Activated naive CD8-positive, alpha-beta T cell treated with anti-CD3 and anti-CD28 coated beads, Interleukin-2, amount 10 ng/mL, durations not matched to agents 7 days and 5 days (primary cell): ENCODE measurements at regions not wholly inside any gene's neighbourhood (a gene's known extent, or its start where the extent isn't known, plus 50 kb on each side); places are given as distances from the start of the nearest gene placed in this dataset.

Experiments
- ATAC-seq: fragments of 150-1000 bp; cut with Tn5 transposase; one replicate; pipeline ENCODE4 v1.10.0; 2021; ENCODE audit warnings: low read depth, moderate library complexity
- POLR2A ChIA-PET: fragments of 350-600 bp; sonication (Branson Sonifier 250); formaldehyde crosslinking; loops from one replicate; lab custom pipeline; 2021; ENCODE audit warnings: antibody characterized with exemption; lab: Charles Lee
- DNase-seq: peaks from one replicate; pipeline ENCODE4 v3.0.0; 2021
- H3K27ac Mint-ChIP-seq: one replicate; pipeline ENCODE4 v1.8.0; 2022; ENCODE audit warnings: mild to moderate bottlenecking, mixed read lengths
- H3K27me3 Mint-ChIP-seq: one replicate; pipeline ENCODE4 v1.8.0; 2022; ENCODE audit warnings: mild to moderate bottlenecking, moderate library complexity, mixed read lengths
- H3K36me3 Mint-ChIP-seq: one replicate; pipeline ENCODE4 v1.8.0; 2021; ENCODE audit warnings: mild to moderate bottlenecking, mixed read lengths
- H3K4me1 Mint-ChIP-seq: one replicate; pipeline ENCODE4 v1.8.0; 2021; ENCODE audit warnings: mixed read lengths
- H3K4me3 Mint-ChIP-seq: one replicate; pipeline ENCODE4 v1.8.0; 2022; ENCODE audit warnings: mild to moderate bottlenecking, moderate library complexity, mixed read lengths
- H3K9me3 Mint-ChIP-seq: one replicate; pipeline ENCODE4 v1.8.0; 2021; ENCODE audit warnings: mixed read lengths

DNA sequence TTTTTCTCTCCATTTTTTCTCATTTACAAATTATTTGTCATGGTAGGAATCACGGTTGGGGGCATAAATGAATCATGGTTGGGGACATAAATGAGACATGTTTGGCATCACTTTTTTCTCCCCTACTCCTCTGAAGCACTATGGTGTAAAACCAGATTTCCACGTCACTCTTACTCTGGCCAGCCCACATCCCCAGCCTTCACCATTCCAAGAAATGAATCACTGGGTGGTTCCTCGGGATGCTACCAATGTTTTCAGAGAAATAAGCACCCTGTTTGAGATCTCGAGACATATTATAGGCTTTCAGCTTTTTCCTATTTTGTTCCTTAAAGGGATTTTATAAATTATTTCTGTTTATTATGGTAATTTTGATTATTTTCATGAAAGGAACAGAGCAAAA lies 155.0 kb upstream of the SLC8A1 start:
- Mint-ChIP-seq H3K27ac (no peak overlapping the region), H3K4me3 (no peak overlapping the region), H3K36me3 (no peaks in the 10 kb centered on the region), H3K4me1 (no peaks in the 10 kb centered on the region), H3K9me3 (no peaks in the 10 kb centered on the region), H3K27me3 (no peaks in the 10 kb centered on the region)
- no peak for DNase-seq
- POLR2A ChIA-PET, result no interaction called here
- ATAC-seq, result no peak

DNA sequence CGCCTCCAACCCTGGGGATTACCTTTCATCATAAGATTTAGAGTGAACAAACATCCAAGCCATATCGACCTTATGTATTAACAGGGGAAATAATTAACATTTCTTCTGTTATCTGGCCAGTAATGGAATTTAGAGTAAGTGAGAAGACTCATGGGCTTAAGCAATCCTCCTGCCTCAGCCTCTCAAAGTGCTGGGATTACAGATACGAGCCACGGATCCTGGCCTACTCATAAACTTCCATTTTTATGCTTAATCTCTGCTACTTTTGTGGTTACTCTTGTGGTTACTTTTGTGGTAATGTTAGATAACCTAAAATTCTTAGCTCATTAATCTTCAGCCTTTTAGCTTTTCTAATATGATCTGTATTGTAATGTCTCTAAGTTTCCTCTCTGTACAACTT lies 159.3 kb upstream of the SLC8A1 start:
- Mint-ChIP-seq H3K36me3 (no peaks in the 10 kb centered on the region), H3K27ac (no peak overlapping the region), H3K4me3 (no peak overlapping the region), H3K4me1 (no peaks in the 10 kb centered on the region), H3K9me3 (no peaks in the 10 kb centered on the region), H3K27me3 (no peaks in the 10 kb centered on the region)
- no peak for ATAC-seq
- POLR2A ChIA-PET, result no interaction called here
- no peak for DNase-seq

DNA sequence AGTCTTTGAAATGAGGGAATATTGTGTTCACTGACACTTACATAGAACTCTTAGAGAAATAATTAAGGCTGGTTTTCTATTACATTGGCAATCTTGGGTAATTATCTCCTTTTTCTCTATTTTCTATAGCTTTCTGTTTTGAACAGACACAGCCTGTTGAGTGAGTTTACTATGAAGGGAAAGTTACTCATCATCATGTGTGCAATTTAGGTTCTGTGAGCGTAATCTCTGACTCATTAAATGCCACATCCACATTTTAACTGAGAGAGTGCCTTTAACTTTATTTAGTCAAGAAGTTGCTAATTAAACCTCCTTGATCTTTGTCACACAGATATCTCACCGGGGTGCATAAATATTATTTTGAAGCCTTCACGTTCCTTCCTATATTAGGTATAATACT lies 174.0 kb upstream of the SLC8A1 start:
- H3K27ac Mint-ChIP-seq, result no peak overlapping the region
- DNase-seq (no peak), ATAC-seq (no peak)
- H3K27me3 Mint-ChIP-seq, result no peaks in the 10 kb centered on the region
- H3K4me3 Mint-ChIP-seq, result no peak overlapping the region
- no peaks in the 10 kb centered on the region for H3K36me3 Mint-ChIP-seq
- H3K4me1 Mint-ChIP-seq, result no peaks in the 10 kb centered on the region
- H3K9me3 Mint-ChIP-seq, result no peaks in the 10 kb centered on the region
- POLR2A ChIA-PET, result no interaction called here

GRCh38 chr2:40628556-40628955 lies 176.7 kb upstream of the SLC8A1 start:
- Mint-ChIP-seq H3K4me3 (no peak overlapping the region), H3K36me3 (no peaks in the 10 kb centered on the region)

GRCh38 chr2:40629768-40630434 lies 178.0 kb upstream of the SLC8A1 start:
- POLR2A ChIA-PET, result no interaction called here
- ATAC-seq (no peak), DNase-seq (no peak)
- no peak overlapping the region for H3K27ac Mint-ChIP-seq
- no peak overlapping the region for H3K4me3 Mint-ChIP-seq
- H3K9me3 Mint-ChIP-seq, result no peaks in the 10 kb centered on the region
- H3K4me1 Mint-ChIP-seq, result no peaks in the 10 kb centered on the region
- H3K27me3 Mint-ChIP-seq, result no peaks in the 10 kb centered on the region
- H3K36me3 Mint-ChIP-seq, result no peaks in the 10 kb centered on the region

More at GRCh38 chr2:40628556-40628955, 176.7 kb upstream of the SLC8A1 start:
- H3K9me3 Mint-ChIP-seq, result no peaks in the 10 kb centered on the region
- no peak for DNase-seq
- ATAC-seq, result no peak
- H3K4me1 Mint-ChIP-seq, result no peaks in the 10 kb centered on the region
- no peaks in the 10 kb centered on the region for H3K27me3 Mint-ChIP-seq
- H3K27ac Mint-ChIP-seq, result no peak overlapping the region
- POLR2A ChIA-PET, result no interaction called here

DNA sequence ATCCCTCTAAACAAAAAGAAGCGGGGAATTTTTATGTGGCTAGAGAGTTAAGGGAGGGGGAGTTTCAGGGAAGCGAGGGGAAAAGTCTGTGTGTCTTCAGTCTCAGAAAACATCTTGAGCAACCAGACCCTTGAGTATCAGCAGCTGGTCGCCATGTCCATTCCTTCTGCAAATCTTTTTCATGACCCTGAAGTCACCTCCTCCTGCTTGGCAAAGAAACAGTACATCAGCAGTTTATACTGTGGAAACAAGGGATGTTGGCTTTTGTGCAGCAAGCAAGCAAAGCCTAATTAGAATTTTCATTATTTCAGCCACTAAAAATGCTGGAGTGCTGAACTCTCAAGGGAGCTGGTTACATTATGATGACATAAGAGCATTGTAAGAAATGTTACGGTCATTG lies 187.4 kb upstream of the SLC8A1 start:
- no peaks in the 10 kb centered on the region for H3K9me3 Mint-ChIP-seq
- H3K4me1 Mint-ChIP-seq, result no peaks in the 10 kb centered on the region
- no peak overlapping the region for H3K4me3 Mint-ChIP-seq
- ATAC-seq, result no peak
- DNase-seq, result no peak
- no peaks in the 10 kb centered on the region for H3K27me3 Mint-ChIP-seq
- POLR2A ChIA-PET, result no interaction called here
- no peaks in the 10 kb centered on the region for H3K36me3 Mint-ChIP-seq
- H3K27ac Mint-ChIP-seq, result no peak overlapping the region

- Mint-ChIP-seq H3K9me3 (no peaks in the 10 kb centered on the region), H3K36me3 (no peaks in the 10 kb centered on the region), H3K27ac (no peak overlapping the region), H3K4me3 (no peak overlapping the region), H3K27me3 (no peaks in the 10 kb centered on the region), H3K4me1 (no peaks in the 10 kb centered on the region)
- POLR2A ChIA-PET, result no interaction called here
- DNase-seq, result no peak
- ATAC-seq, result no peak
These were observed 190.3 kb upstream of the SLC8A1 start for GRCh38 chr2:40642237-40642636.

DNA sequence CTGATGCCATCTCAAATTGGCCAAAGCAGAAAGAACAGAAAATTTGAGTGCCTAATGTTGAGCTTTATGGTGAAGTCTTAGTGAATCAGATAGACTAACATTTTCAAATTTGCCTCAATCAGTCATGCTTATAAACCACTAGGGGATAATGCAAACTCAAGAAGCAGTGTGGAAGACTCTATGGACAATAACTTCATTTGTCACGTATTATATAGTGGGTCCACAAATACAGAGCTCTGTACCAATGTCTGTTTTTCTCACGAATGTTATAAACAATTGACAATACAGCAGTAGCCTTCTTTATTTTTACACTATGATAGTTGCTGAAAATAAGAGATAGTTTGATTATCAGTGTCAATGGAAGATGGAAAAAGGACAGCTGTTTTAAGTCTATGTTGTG lies 190.8 kb upstream of the SLC8A1 start:
- H3K27me3 Mint-ChIP-seq, result no peaks in the 10 kb centered on the region
- H3K36me3 Mint-ChIP-seq, result no peaks in the 10 kb centered on the region
- H3K4me1 Mint-ChIP-seq, result no peaks in the 10 kb centered on the region
- no peaks in the 10 kb centered on the region for H3K9me3 Mint-ChIP-seq
- ATAC-seq (no peak), DNase-seq (no peak)
- POLR2A ChIA-PET, result no interaction called here
- no peak overlapping the region for H3K4me3 Mint-ChIP-seq
- no peak overlapping the region for H3K27ac Mint-ChIP-seq

GRCh38 chr2:40646642-40647041 lies 194.8 kb upstream of the SLC8A1 start:
- no peaks in the 10 kb centered on the region for H3K9me3 Mint-ChIP-seq
- no peaks in the 10 kb centered on the region for H3K36me3 Mint-ChIP-seq
- H3K4me3 Mint-ChIP-seq, result no peak overlapping the region
- no peaks in the 10 kb centered on the region for H3K27me3 Mint-ChIP-seq
- H3K4me1 Mint-ChIP-seq, result no peaks in the 10 kb centered on the region
- DNase-seq (no peak), ATAC-seq (no peak)
- no peak overlapping the region for H3K27ac Mint-ChIP-seq
- POLR2A ChIA-PET, result no interaction called here

DNA sequence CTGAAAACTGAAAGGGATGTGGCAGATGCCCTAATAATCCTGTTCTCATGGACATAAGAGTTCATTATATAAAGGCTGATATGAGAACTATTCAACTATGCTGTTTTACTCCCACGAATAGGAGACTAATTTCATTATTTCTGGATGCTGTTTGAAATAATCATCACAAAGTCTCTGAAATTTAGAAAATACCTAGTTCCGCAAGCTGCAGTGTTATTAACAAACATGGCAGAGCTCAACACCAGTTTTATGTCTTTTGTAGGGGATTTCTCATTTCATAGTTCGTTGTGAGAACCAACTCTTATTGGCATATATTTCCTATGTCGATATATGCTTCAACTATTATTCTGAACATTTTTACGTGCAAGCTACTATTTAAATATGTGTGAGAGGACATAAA lies 200.3 kb upstream of the SLC8A1 start:
- DNase-seq, result no peak
- Mint-ChIP-seq H3K36me3 (no peaks in the 10 kb centered on the region), H3K4me3 (no peak overlapping the region), H3K27me3 (no peaks in the 10 kb centered on the region), H3K27ac (no peak overlapping the region), H3K4me1 (no peaks in the 10 kb centered on the region), H3K9me3 (no peaks in the 10 kb centered on the region)
- POLR2A ChIA-PET, result no interaction called here
- ATAC-seq, result no peak

GRCh38 chr2:40653829-40654228 lies 201.9 kb upstream of the SLC8A1 start:
- Mint-ChIP-seq H3K4me3 (no peak overlapping the region), H3K4me1 (no peaks in the 10 kb centered on the region), H3K27me3 (no peaks in the 10 kb centered on the region), H3K36me3 (no peaks in the 10 kb centered on the region), H3K27ac (no peak overlapping the region), H3K9me3 (no peaks in the 10 kb centered on the region)
- DNase-seq (no peak), ATAC-seq (no peak)
- POLR2A ChIA-PET, result no interaction called here

- DNase-seq (no peak), ATAC-seq (no peak)
- Mint-ChIP-seq H3K27ac (no peak overlapping the region), H3K4me3 (no peak overlapping the region), H3K27me3 (no peaks in the 10 kb centered on the region), H3K36me3 (no peaks in the 10 kb centered on the region), H3K4me1 (no peaks in the 10 kb centered on the region), H3K9me3 (no peaks in the 10 kb centered on the region)
- POLR2A ChIA-PET, result no interaction called here
These were observed 202.5 kb upstream of the SLC8A1 start for GRCh38 chr2:40654346-40654745.

DNA sequence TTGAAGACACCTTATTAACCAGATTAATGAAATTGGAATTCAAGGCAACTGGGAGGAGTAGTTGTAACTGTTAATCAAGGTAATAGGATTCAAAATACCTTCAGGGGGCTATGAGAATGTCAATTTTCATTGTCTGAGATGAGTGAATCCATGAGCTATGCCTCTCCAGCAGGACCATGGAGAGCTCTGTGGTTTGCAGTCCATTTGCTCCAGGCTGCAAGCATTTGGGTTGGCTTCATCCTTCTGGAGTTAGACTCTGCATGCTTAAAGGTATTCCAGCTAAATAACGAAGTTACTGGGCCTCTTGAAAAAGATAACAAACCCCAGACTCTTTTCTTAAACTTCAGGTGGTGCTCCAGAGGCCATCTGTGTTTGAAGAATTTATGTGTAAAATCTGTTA lies 207.1 kb upstream of the SLC8A1 start:
- Mint-ChIP-seq H3K4me1 (no peaks in the 10 kb centered on the region), H3K27me3 (no peaks in the 10 kb centered on the region), H3K27ac (no peak overlapping the region), H3K9me3 (no peaks in the 10 kb centered on the region), H3K4me3 (no peak overlapping the region), H3K36me3 (no peaks in the 10 kb centered on the region)
- POLR2A ChIA-PET, result no interaction called here
- no peak for DNase-seq
- no peak for ATAC-seq

DNA sequence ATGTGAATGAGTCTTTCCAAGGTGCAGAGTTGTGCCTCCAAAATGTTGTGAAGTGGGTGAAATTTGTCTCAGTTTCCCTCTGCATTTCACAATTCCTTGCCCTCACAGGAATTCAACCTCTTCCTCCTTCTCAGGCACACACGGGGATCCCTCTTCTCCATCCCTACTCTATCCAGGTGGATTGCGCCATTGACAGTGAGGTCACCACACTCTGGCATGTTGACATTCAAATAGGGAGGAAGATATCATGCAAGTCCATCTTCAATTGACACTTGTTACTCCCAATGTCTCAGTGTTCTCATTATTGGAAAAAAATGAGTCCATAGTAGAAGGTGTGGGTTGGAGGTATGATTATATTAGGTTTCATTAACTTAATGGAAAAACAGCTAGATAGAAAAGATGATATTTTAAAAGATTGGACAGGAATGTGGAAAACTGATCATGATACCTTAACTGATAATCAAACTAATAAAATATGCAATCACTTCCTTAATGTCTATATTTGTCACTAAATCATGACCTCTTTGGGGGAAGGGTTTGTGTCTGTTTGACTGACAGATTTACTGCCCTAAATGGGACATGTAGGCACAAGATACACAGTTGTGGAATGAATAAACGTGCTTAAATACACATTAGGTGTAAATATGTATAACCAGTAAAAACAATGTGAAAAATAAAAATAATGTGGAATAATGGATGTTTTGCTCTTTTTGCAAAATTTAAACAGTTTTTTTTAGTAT lies 213.8 kb upstream of the SLC8A1 start:
- no peaks in the 10 kb centered on the region for H3K4me1 Mint-ChIP-seq
- H3K9me3 Mint-ChIP-seq, result no peaks in the 10 kb centered on the region
- no peak overlapping the region for H3K4me3 Mint-ChIP-seq
- ATAC-seq, result no peak
- no peaks in the 10 kb centered on the region for H3K27me3 Mint-ChIP-seq
- H3K36me3 Mint-ChIP-seq, result no peaks in the 10 kb centered on the region
- DNase-seq, result no peak
- H3K27ac Mint-ChIP-seq, result no peak overlapping the region
- POLR2A ChIA-PET, result no interaction called here
